Body of pancreas (tissue), 4 donors: ENCODE measurements at regions not wholly inside any gene's neighbourhood (a gene's known extent, or its start where the extent isn't known, plus 50 kb on each side); places are given as distances from the start of the nearest gene placed in this dataset.

Experiments
- CTCF ChIP-seq, 7 experiments: fragments of 450-650 bp in 4 of 7; fragments of 200-600 bp in 3 of 7; sonication (generic) in 3 of 7; IDR thresholded peaks; one replicate each; pipeline ENCODE4 v1.5.1; 2016 to 2019; ENCODE audit warnings: antibody characterized with exemption in 7 of 7
- POLR2A ChIP-seq, 3 donors: fragments of 450-650 bp; IDR thresholded peaks; one replicate each; pipeline ENCODE4 v1.6.1; 2016; ENCODE audit warnings: antibody characterized with exemption in 3 of 3, mild to moderate bottlenecking in 2 of 3

- TF ChIP-seq CTCF (IDR thresholded peaks at IDR 0.05) (no peak), POLR2A (IDR thresholded peaks at IDR 0.05) (no peak)
Measured at GRCh38 chr9:118326326-118326725, 622.1 kb downstream of the TLR4 start.
